ENCODE measurements at regions not wholly inside any gene's neighbourhood (a gene's known extent, or its start where the extent isn't known, plus 50 kb on each side); places are given as distances from the start of the nearest gene placed in this dataset.

GRCh38 chr10:120765226-120765803, 85.8 kb upstream of the WDR11 start:
- Histone ChIP-seq H3K4me1 (ENCODE audit: control insufficient read depth, extremely low read depth, insufficient read depth, low read length) (no peaks in the 10 kb centered on the region), H3K27me3 (ENCODE audit: control insufficient read depth, extremely low read depth, insufficient read depth, low read length) (no peaks in the 10 kb centered on the region), H3K9me1 (ENCODE audit: control insufficient read depth, extremely low read depth, insufficient read depth, low read length) (no peaks in the 10 kb centered on the region), H3K9me3 (ENCODE audit: control insufficient read depth, low read depth, low read length) (no peaks in the 10 kb centered on the region), H3K4me3 (ENCODE audit: control insufficient read depth in 2 of 3, extremely low read depth in 1 of 3, insufficient read depth in 2 of 3, low read depth in 1 of 3, low read length in 3 of 3) (no peak overlapping the region), H3K27ac (ENCODE audit: control insufficient read depth, insufficient read depth, low read length) (no peak overlapping the region), H3K79me2 (ENCODE audit: control insufficient read depth, insufficient read depth, low read length) (no peaks in the 10 kb centered on the region), H3K4me2 (ENCODE audit: control insufficient read depth, extremely low read depth, insufficient read depth, low read depth, low read length) (no peak overlapping the region), H2AFZ (ENCODE audit: control insufficient read depth, low read length) (no peak overlapping the region), H3K9ac (ENCODE audit: control insufficient read depth, extremely low read depth, insufficient read depth, low read length) (no peak overlapping the region), H3K36me3 (ENCODE audit: control insufficient read depth in 2 of 2, extremely low read depth in 1 of 2, insufficient read depth in 2 of 2, low read length in 2 of 2) (no peaks in the 10 kb centered on the region), H4K20me1 (ENCODE audit: control insufficient read depth, extremely low read depth, insufficient read depth, low read length) (no peaks in the 10 kb centered on the region)
- dilution Hi-C loops (cut with MboI; ENCODE audit: extremely low pct_ligation_motif_present, low sequenced_read_pairs): no loop called here
- TF ChIP-seq EZH2 (IDR thresholded peaks at IDR 0.05; ENCODE audit: low read length) (no peak), CTCF (optimal IDR thresholded peaks at IDR 0.05 in 1 of 3, IDR thresholded peaks at IDR 0.05 in 1 of 3, conservative IDR thresholded peaks at IDR 0.05 in 1 of 3; ENCODE audit: extremely low read depth in 1 of 3, insufficient read depth in 2 of 3, low read length in 3 of 3) (no peak)
- FAIRE-seq: no peak
- DNase-seq (ENCODE audit: low read depth, low spot score): no peak

- TF ChIP-seq EZH2 (IDR thresholded peaks at IDR 0.05; ENCODE audit: low read length): no peak
- no peak for TF ChIP-seq CTCF (optimal IDR thresholded peaks at IDR 0.05 in 1 of 3, IDR thresholded peaks at IDR 0.05 in 1 of 3, conservative IDR thresholded peaks at IDR 0.05 in 1 of 3; ENCODE audit: extremely low read depth in 1 of 3, insufficient read depth in 2 of 3, low read length in 3 of 3)
Observed at GRCh38 chr10:120768227-120768626, 82.9 kb upstream of the WDR11 start.

More at GRCh38 chr10:120768227-120768626, 82.9 kb upstream of the WDR11 start:
- FAIRE-seq (no peak), DNase-seq (ENCODE audit: low read depth, low spot score) (no peak)
- H3K9me1 ChIP-seq (ENCODE audit: control insufficient read depth, extremely low read depth, insufficient read depth, low read length): no peaks in the 10 kb centered on the region
- H2AFZ ChIP-seq (ENCODE audit: control insufficient read depth, low read length): no peak overlapping the region
- H3K9me3 ChIP-seq (ENCODE audit: control insufficient read depth, low read depth, low read length): no peaks in the 10 kb centered on the region
- no peaks in the 10 kb centered on the region for H3K36me3 ChIP-seq (ENCODE audit: control insufficient read depth in 2 of 2, extremely low read depth in 1 of 2, insufficient read depth in 2 of 2, low read length in 2 of 2)
- no peak overlapping the region for H3K9ac ChIP-seq (ENCODE audit: control insufficient read depth, extremely low read depth, insufficient read depth, low read length)
- H3K27me3 ChIP-seq (ENCODE audit: control insufficient read depth, extremely low read depth, insufficient read depth, low read length): no peaks in the 10 kb centered on the region
- no peak overlapping the region for H3K4me2 ChIP-seq (ENCODE audit: control insufficient read depth, extremely low read depth, insufficient read depth, low read depth, low read length)
- no peak overlapping the region for H3K4me3 ChIP-seq (ENCODE audit: control insufficient read depth in 2 of 3, extremely low read depth in 1 of 3, insufficient read depth in 2 of 3, low read depth in 1 of 3, low read length in 3 of 3)
- H4K20me1 ChIP-seq (ENCODE audit: control insufficient read depth, extremely low read depth, insufficient read depth, low read length): no peaks in the 10 kb centered on the region
- no peak overlapping the region for H3K27ac ChIP-seq (ENCODE audit: control insufficient read depth, insufficient read depth, low read length)
- H3K79me2 ChIP-seq (ENCODE audit: control insufficient read depth, insufficient read depth, low read length): no peaks in the 10 kb centered on the region
- no peaks in the 10 kb centered on the region for H3K4me1 ChIP-seq (ENCODE audit: control insufficient read depth, extremely low read depth, insufficient read depth, low read length)
- dilution Hi-C loops (cut with MboI; ENCODE audit: extremely low pct_ligation_motif_present, low sequenced_read_pairs): no loop called here
